Esophagus (tissue), 2 donors: ENCODE measurements at regions not wholly inside any gene's neighbourhood (a gene's known extent, or its start where the extent isn't known, plus 50 kb on each side); places are given as distances from the start of the nearest gene placed in this dataset.
"Not testable (repeated sequence)": the region's sequence is repeated elsewhere in the genome, so short reads cannot be mapped to it uniquely, and the experiment has no call there.

Source experiments
- H3K27ac ChIP-seq, 2 donors: one replicate each; pipeline ENCODE4 v1.5.1; 2013; ENCODE audit warnings: low read depth in 2 of 2, mild to moderate bottlenecking in 2 of 2, inconsistent platforms in 1 of 2, low read length in 1 of 2, moderate library complexity in 1 of 2
- H3K27me3 ChIP-seq, 2 donors: one replicate each; pipeline ENCODE4 v1.6.1; 2013; ENCODE audit warnings: low read length in 2 of 2, control low read depth in 1 of 2, mild to moderate bottlenecking in 1 of 2; ENCODE audit not compliant: insufficient read depth in 2 of 2, control insufficient read depth in 1 of 2
- H3K36me3 ChIP-seq, 2 donors: one replicate each; pipeline ENCODE4 v1.6.1; 2013; ENCODE audit warnings: low read length in 1 of 2; ENCODE audit not compliant: control insufficient read depth in 2 of 2, insufficient read depth in 2 of 2
- H3K4me1 ChIP-seq, 2 donors: one replicate each; pipeline ENCODE4 v1.6.1; 2013; ENCODE audit warnings: low read length in 1 of 2; ENCODE audit not compliant: control insufficient read depth in 2 of 2, insufficient read depth in 2 of 2
- H3K4me3 ChIP-seq, 2 donors: one replicate each; pipeline ENCODE4 v1.5.1; 2013; ENCODE audit warnings: low read length in 2 of 2, mild to moderate bottlenecking in 2 of 2, low read depth in 1 of 2, moderate library complexity in 1 of 2
- H3K9me3 ChIP-seq, 2 donors: one replicate each; pipeline ENCODE4 v1.6.1; 2013; ENCODE audit warnings: mild to moderate bottlenecking in 2 of 2, low read depth in 1 of 2, low read length in 1 of 2, moderate library complexity in 1 of 2; ENCODE audit not compliant: control insufficient read depth in 2 of 2, insufficient read depth in 1 of 2
- WGBS, 2 donors: extraction: QIAGEN DNeasy Blood & Tissue Kit; methylation state at CpG; one replicate each; pipeline ENCODE4 v1.1.7; 2013; 5-methylcytosine and 5-hydroxymethylcytosine counted together
- donor health status: healthy with polysubstance abuse.
- donor health status: Bipolar disorder and iron deficiency.

- WGBS, 2 donors: no CpG with 5 or more reads among the region's 7 CpGs
- H3K4me1 ChIP-seq, H3K27ac ChIP-seq, H3K27me3 ChIP-seq, H3K36me3 ChIP-seq, H3K9me3 ChIP-seq, H3K4me3 ChIP-seq: not testable (repeated sequence)
Measured at GRCh38 chr1:144067042-144067441, 95.3 kb upstream of the FAM72C start.

GRCh38 chr1:144066071-144066813 is 94.5 kb upstream of the FAM72C start:
- H3K36me3 ChIP-seq, H3K4me3 ChIP-seq, H3K27me3 ChIP-seq, H3K4me1 ChIP-seq, H3K27ac ChIP-seq, H3K9me3 ChIP-seq: not testable (repeated sequence)
- WGBS, 2 donors: 57 to 82% methylated on average over 4 of the region's 10 CpGs

- not testable (repeated sequence) for H3K4me1 ChIP-seq, H3K36me3 ChIP-seq, H3K4me3 ChIP-seq, H3K9me3 ChIP-seq, H3K27ac ChIP-seq, H3K27me3 ChIP-seq
- WGBS, 2 donors: no CpG with 5 or more reads among the region's 5 CpGs
Measured at GRCh38 chr1:144065299-144066060, 93.7 kb upstream of the FAM72C start.

DNA sequence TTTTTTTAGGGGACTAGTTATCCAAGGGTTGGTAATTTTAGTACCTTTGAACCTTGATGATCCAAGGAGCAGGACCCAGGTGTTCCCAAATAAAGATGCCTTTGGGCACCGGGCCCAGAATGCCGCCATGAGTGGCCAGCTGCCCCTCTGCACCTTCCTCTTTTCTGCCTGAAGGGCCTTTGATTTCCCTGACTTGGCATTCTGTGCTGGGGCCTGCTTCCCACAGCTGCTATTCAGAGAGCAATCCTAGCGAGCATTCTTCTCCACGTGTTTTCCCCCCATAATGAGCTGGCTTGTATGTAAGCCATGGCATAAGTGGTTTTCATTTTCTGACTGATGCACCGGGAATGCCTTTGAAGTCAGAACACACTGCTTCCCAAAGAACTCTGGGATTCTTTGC is 77.6 kb upstream of the FAM72C start:
- H3K27me3 ChIP-seq, H3K9me3 ChIP-seq, H3K27ac ChIP-seq, H3K4me1 ChIP-seq, H3K4me3 ChIP-seq, H3K36me3 ChIP-seq: not testable (repeated sequence)
- no CpG with 5 or more reads among the region's 5 CpGs for WGBS, 2 donors

- H3K9me3 ChIP-seq, H3K4me3 ChIP-seq, H3K27me3 ChIP-seq, H3K36me3 ChIP-seq, H3K27ac ChIP-seq, H3K4me1 ChIP-seq: not testable (repeated sequence)
- WGBS, 2 donors: no CpG with 5 or more reads among the region's 3 CpGs
Measured at GRCh38 chr1:144046645-144047044, 74.9 kb upstream of the FAM72C start.

GRCh38 chr1:144045751-144046546 is 74.2 kb upstream of the FAM72C start:
- H3K27ac ChIP-seq, H3K4me3 ChIP-seq, H3K36me3 ChIP-seq, H3K9me3 ChIP-seq, H3K4me1 ChIP-seq, H3K27me3 ChIP-seq: not testable (repeated sequence)
- WGBS, 2 donors: 72 to 77% methylated on average over 7 of the region's 13 CpGs

GRCh38 chr1:144042251-144042650 is 70.5 kb upstream of the FAM72C start:
- not testable (repeated sequence) for H3K27ac ChIP-seq, H3K4me3 ChIP-seq, H3K4me1 ChIP-seq, H3K9me3 ChIP-seq, H3K27me3 ChIP-seq, H3K36me3 ChIP-seq
- WGBS, 2 donors: no CpG with 5 or more reads among the region's 1 CpG

DNA sequence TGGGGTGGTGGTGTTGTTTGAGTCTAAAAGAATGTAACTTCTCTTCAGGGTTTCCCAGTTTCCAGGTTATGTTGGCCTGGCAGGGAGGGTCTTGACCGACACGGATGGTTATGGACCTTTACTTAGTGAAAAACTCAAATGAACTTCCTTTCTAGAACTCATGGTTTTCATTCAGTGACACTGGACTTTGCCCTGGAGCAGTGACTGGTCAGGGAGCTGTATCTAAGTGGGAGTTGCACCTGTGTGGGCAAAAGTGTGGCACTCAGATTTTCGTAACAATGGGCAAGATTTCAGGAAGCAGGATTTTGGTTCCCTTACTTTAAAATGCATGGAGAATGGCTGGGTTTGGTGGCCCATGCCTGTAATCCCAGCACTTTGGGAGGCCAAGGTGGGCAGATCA is 68.5 kb upstream of the FAM72C start:
- not testable (repeated sequence) for H3K4me3 ChIP-seq, H3K9me3 ChIP-seq, H3K36me3 ChIP-seq, H3K4me1 ChIP-seq, H3K27ac ChIP-seq, H3K27me3 ChIP-seq
- WGBS, 2 donors: no CpG with 5 or more reads among the region's 3 CpGs

- H3K27me3 ChIP-seq, H3K36me3 ChIP-seq, H3K9me3 ChIP-seq, H3K27ac ChIP-seq, H3K4me1 ChIP-seq, H3K4me3 ChIP-seq: not testable (repeated sequence)
- WGBS, 2 donors: no CpG with 5 or more reads among the region's 3 CpGs
Measured at GRCh38 chr1:144034045-144034444, 62.3 kb upstream of the FAM72C start.
